Activated T-cell treated with anti-CD3 and anti-CD28 coated beads, Interleukin-2, amount 50 U/mL, for 1 hour (primary cell): ENCODE measurements at regions not wholly inside any gene's neighbourhood (a gene's known extent, or its start where the extent isn't known, plus 50 kb on each side); places are given as distances from the start of the nearest gene placed in this dataset.
A peak's percentile ranks its signal among the peaks of the same experiment; 100 is the strongest.

Experiments used
- DNase-seq: peaks from one replicate; pipeline ENCODE4 v3.0.0-alpha.2; 2020

DNA sequence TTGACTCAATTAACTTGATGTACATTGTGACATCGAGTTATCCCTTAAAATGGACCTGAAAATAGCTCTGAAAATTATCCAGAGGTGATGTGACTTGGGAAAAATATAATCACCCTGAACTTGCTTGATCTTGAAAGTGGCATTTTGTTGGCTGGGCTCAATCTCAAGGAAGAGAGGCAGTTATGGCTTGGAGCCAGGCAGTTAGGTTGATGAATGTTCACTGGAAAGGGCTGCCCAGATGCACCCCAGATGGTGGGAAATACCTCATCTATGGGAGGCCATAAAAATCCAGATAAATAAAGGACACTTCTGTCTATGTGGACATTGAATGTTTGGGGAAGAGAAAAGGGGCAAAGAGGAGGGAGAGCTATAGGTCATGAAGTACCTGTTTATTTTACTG, 55.7 kb upstream of the OR5AN1 start:
- DNase-seq = no peak

DNA sequence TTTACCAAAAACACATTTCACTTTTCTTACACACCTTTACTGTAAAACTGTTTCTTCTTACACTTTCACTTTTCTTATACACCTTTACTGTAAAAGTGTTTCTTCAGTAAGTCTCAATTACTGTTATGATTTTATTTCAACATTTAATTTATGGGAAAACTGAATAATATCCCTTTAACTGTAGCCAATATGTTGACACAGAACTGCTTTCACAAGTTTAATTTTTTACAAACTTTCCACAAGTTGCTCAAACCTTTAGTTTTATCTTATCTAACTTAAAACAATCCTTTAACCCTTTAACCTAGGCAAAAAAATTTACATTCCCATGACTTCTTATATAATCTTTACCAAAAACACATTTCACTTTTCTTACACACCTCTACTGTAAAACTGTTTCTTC, 63.3 kb upstream of the OR5AN1 start:
- no peak for DNase-seq

DNA sequence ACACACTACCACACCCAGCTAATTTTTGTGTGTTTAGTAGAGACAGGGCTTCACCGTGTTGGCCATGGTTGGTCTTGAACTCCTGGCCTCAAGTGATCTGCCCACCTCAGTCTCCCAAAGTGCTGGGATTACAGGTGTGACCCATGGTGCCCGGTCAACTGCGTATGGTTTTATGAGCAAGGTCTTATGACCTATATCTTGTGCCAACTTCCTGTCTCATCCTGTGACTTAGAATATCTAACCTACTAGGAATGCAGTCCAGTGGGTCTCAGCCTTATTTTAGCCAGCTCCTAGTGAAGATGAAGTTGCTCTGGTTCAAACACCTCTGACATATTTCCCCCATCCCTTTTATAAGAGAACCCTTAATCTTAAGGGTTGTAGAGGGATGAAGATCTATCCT, 66.1 kb upstream of the OR5AN1 start:
- DNase-seq = no peak

DNA sequence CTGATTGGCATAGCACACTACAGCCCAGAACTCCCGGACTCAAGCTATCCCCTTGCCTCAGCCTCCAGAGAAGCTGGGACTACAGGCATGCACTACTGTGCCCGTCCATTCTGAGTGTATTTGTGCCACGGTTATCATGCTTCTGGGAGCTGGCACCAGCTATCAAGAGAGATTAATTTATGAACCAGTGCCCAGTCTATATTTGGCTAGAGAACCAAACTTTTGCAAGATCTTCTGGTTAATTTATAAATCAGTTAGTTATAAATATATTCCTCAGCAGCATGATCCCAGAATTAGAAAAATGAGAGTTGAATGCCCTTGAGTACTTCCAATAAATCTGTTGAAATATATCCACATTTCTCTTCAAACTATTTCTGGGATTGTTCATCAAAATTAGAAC, 67.5 kb upstream of the OR5AN1 start:
- DNase-seq = no peak

DNA sequence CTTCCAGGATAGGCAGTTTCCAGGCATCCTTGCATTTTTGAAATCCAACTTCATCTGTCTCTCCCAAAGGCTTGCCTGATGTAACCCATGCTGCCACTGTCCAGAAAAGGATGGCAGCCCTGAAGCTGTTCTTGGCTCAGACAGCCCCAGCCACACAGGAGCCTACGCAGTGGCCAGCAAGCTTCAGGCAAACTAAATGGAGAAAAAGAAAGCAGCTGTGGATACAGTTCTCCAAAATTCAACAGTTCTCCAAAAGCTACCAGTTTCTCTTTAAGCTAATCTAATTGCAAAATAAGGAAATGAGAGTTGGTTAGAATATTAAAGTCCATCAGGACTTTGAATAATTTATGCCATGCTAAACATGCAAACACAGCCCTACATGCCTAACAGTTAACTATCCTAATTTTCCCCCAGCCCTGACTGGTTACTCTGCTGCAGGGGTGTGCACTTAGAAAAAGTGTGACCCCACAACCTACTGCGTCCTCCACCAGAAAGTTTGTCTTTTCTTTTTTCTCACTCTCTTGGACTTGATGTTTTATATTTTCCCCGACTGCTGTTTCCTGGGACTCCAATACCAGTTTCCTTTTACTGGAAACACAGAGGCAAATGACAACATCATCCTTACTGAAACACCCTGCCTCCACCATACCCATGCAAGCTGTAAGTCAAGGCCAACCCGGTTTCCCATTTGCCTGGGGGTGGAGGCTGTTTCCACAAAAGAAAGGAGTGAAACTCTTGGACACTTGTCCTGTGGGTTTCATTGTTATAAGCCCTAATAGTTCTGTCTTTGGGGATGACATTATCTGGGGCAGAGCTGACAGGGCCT, 69.1 kb upstream of the OR5AN1 start:
- no peak for DNase-seq

DNA sequence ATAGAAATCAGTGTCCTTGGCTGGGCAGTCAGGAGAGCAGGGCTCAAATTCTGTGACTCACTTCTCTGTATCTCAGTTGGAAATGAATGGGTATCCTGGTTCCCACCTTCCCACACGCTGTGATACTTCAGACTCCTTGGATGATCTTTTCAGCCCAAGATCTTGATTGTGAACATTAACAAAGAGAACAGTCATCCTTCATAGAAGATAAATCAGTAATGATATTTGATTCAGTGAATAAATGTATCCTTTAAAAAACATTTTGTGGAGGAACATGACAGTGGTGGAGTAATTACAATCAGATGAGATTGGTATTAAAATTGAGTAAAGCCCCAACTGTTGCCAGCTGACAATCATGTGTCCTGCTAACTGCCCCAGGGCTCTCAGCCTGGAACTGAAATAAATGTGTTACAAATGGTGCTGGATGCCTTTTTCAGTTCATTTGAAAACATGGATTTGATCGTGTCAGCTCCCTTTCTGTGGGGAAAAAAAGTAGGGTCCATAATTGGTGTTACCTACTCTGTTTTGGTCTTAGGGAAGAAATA, 72.9 kb upstream of the OR5AN1 start:
- DNase-seq = no peak

DNA sequence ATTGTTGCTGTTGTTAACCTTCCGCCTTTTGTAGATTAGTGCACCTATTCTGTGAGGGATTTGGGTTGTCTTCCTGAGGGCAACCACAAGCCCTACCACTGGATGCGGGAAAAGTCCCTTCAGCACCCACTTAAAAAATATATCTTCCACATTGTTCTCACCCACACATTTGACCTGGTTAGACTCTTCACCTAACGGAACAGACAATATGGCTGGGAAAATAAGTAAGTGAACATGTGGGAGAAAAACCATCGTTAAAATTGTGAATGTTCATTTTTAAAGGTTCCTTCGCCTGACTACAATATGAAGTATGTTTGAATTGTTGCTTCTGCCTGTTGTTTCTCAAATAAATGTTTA, 72.0 kb upstream of the MPEG1 start:
- DNase-seq = no peak

DNA sequence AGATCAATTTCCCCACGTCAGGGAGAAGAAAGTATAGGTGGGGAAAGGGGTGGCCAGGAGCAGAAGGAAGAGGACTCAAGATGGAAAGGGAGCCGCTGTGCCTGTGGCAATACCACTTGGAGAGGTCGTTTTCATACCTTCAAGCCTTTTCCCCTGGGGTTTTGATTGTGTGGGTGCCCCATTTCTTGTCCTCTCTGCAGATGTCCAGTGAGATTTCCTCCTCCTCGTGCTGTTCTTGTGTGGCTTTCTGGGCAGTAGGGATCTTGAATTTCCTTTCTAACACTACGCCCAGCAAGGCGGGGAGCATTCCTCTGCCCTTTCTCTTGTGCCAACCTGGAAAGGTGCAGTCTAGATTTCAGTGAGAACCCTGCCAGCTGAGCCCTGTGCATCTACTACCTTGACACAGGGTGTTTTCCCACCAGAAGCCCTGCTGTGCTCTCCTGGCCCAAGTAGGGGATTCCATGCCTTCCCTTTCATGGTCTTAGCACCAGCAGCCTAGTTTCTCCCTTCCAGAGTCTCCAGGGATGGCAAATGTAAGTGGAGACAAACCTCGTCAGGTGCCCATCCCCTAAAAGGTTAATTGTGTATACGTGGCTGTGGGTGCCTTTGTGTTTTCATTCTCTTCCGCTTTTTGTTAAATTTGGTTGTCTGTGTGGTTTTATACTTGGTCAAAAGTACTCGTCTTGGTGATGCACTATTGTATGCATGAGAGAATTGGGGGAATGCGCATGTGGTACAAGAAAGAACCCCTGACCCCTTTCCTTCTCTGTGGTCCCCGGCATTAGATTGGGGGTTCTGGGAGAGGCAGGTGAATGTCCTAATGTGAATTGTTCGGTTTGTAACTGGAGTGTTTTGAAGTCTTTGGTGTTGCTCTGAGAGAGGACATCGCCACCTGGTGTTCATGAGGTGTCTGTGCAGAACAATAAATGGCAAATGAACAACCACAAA, 71.4 kb upstream of the MPEG1 start:
- DNase-seq = peak; percentile 31

DNA sequence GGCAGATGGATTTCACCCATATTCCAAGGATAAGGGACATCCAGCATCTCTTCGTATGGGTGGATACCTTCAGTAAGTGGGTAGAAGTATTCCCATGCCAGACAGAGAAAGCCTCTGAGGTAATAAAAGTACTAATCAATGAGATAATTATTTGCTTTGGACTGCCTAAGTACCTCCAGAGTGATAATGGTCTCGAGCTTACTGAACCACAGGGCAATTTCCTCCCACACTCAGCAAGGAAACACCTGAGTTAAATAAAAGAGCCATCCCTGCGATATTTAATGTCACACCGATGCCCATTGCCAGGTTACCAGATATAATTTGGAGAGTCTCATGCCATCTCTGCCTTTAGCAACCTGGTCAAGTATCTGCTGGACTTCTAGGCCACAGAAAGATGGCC, 70.6 kb upstream of the MPEG1 start:
- no peak for DNase-seq

DNA sequence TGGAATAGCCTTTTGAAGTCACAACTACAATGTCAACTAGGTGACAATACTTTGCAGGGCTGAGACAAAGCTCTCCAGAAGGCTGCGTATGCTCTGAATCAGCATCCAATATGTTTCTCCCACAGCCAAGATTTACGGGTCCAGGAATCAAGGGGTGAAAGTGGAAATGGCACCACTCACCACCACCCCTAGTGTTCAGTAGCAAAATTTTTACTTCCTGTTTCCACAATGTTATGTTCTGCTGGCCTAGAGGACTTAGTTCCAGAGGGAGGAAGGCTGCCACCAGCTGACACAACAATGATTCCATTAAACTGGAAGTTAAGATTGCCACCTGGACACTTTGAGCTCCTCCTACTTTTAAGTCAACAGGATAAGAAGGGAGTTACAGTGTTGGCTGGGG, 68.5 kb upstream of the MPEG1 start:
- no peak for DNase-seq

DNA sequence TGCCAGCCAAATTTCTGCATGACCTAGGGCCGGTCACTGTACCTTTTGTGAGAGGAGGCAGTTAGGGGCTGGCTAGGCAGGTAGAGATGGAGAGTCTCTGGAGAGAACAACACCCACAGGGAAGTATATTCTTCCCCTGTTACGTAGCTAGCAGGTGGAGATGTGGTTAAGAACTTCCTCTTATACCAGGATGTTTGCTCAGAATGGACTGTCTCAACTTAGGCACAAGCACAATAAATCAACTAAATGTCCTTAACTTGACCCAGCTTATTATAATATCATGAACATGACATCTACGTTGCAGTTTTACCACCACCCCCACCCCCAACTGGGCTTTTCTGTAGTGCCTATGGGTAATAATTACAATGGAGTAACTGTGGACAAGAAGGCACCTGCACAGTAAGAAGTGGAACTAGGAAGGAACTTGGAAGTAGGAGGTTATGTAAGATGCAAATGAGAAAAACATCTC, 60.7 kb upstream of the MPEG1 start:
- no peak for DNase-seq

DNA sequence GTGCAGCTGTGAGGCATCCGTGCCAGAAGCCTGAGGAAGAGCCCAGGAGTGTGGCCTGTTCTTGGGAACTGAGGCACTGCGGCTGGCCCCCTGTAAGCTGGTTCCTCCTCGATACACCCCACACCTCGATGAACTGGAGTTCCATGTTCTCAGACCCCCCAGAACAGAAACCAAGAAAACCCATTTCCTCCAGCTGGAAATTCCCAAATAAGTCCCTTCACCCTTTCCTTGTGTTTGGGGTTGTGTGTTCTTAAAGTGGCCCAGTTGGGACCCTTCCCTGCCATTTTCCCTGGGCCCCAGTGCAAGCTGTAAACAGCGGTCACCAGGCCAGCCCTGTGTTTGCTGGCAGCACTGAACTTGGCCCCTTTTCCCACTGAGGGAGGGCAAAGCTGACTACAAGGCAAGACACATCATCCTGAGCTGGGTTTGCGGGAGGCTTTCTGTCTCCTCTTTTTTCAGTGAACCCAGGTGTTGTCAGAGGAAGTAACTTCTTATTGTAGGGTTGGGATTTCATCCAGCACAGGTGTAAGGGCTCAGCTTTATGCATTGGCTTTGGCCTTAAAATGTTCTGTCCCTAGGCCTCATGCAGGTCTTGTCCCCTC, 60.1 kb upstream of the MPEG1 start:
- no peak for DNase-seq

DNA sequence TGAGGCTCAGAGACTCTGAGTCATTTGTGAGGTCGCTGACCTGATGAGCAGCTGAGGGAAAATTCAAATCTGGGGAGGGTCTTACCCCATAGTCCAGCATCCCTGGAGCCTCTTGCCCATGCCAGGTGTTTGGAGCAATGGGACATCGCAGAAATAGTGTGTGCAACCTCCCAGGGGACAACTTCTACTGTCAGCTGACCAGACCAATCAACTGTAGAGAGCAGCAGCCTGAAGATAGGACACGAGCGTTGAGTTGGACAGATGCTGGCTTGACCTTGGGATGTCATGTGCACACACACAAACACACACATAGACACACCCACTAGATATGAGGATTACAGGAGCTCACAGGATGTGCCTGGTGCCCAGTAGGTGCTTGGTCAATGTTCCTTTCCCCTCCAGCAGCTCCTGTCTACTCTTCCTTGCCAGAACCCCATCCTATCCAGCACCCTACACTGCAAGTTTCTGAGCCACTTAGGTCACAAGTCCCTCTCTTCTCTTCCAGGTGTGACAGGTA, 59.1 kb upstream of the MPEG1 start:
- DNase-seq = no peak

DNA sequence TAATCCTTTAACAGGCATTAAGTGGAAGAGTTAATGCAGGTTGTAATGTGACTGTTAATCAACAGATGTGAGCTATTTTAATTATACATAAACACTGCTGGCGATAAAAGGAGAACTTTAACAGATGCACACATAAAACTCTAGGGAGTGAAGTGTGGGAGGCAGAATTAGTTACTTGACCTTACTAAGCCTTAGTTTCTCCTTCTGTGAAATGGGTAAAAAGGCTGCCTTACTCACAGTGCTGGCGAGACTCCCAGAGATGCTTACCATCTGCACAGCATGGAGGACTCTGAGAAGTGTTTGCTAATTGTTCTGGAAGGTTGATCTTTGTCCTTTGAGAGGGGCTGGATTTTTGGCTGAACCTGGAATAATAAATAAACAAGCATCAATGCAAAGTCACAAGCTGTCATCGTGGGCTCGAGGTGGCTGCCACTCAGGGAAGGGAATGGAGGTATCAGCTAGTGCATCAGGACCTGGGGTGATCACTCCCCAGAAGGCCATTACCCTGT, 58.6 kb upstream of the MPEG1 start:
- DNase-seq = no peak

DNA sequence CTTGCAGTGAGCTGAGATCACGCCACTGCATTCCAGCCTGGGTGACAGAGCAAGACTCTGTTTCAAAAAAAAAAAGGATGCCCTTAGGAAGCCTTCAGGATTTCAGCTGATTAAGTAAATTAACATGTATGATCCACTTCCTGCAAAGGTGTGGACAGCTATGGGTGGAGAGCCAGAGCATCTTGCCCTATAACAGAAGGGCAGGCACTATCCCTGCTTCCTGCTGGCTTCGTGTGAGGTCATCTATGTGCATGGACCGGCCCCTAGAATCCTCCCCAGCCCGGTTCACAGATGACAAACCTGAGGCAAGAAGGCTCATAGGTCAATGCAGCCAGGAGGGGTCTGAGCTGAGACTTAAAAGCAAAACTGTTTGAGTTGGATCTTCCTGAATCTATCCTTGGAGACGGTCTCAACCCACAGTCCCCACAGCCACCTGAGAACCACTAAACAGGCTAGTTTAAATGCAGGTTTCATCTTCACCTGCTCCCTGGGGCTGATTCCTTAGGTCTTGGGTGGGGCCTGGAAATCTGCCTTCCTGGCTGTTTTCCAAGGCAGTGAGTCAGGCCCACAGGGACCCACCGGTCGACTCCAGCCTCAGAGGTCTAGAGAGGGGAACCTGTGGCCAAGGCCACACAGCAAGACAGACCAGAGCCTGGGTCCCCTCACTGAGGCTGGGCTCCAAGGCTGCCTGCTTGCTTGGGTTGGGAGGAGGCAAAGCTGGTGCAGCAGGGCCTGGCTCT, 55.2 kb upstream of the MPEG1 start:
- no peak for DNase-seq

DNA sequence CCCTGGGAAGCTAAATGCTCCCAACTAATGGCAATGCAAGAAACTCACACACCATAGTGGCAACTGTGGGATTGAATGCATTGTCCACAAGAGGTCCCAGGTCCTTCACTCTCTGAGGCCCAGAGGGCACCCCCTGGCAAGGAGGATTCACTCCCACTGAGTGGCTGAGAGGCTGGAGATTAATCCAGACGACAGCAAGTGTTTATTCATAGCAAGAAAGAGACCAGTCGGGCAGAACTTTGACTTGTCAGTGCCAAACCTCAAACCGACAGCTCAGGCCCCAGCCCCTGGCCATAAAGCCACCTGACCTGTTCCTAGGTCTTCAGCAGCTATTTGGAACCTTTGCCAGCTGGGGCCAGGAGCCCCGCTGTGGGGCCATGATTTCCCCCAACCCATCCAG, 54.5 kb upstream of the MPEG1 start:
- DNase-seq = no peak

DNA sequence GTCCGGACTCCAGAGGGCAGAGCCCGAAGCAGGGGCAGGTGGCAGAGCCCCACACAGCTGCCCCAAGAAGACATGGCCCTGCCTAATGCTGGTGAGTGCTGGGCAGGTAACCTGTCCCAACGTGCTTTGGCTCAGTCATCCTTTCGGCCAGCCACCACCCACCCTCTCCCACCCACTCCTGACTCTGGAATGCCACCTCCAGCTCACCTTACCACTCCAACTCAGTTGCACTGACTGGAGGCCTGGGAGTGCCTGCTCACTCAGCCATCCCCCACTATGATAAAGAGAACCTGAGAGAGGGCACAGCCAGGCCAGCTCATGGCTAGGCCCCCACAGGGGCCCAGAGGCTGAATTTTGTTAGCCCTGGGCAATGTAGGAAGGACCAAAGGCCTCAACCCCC, 53.8 kb upstream of the MPEG1 start:
- DNase-seq = no peak

DNA sequence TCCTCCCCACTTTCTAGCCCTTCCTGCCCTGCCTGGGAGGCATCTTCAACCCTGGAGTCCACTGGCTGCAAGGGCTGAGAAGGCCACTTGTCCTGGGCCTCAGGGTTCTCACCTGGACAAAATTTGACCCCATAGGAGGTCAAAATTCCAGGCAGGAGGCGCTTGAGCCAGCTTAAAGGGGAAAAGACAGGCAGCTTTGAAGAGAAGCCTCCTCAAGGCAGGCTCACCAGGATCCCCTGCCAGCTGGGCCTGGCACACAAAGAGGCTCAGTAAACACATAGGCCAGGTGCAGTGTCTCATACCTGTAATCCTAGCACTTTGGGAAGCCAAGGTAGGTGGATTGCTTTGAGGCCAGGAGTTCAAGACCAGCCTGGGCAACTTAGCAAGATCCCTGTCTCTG, 53.0 kb upstream of the MPEG1 start:
- DNase-seq = no peak

DNA sequence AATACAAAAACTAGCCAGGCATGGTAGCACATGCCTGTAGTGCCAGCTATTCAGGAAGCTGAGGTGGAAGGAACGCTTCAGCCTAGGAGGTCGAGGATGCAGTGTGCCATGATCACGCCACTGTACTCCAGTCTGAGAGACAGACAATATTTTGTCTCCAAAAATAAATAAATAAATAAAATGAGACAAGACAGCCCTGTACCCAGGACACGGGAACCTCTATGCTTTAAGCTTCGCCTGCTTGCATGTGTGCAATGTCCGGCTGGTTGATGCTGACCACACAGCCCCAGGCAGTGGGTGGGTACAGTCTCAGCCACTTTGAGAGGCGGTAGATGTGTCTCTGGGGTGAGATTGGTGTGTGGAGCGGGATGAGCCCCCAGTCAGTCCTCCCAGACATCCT, 52.0 kb upstream of the MPEG1 start:
- DNase-seq = no peak

DNA sequence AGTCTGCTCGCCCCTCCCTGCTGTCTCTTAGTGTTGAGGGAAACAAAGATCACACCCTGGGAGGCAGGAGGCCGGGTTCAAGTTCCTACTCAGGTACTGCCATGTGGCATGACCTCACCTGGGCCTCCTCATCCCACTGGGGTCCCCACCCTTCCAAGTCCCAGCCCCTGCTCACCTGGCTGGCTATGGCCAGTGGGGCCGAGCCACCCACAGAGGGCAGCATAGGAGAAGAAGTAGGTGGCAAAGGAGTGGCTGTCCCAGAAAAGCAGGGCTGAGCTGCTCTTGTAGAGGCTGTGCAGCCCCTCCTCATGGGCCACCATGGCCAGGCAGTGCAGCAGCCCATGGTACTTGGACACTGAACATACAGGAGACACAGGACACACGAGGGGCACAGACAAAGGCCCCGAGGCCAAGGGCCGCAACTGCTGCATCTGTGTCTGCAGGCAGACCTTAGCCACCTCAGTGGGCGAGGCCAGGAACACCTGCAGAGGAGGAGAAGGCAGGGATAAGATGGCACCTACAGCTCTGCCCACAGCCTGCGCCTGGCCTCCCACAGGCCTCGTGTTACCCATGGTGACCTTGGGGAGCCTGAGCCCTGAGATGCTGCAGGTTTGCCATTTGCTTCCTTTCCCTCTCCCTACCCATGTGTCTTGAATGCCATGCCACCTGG, 50.6 kb upstream of the MPEG1 start:
- peak; percentile 28 for DNase-seq
